GM21528 (cell line): ENCODE measurements at regions not wholly inside any gene's neighbourhood (a gene's known extent, or its start where the extent isn't known, plus 50 kb on each side); places are given as distances from the start of the nearest gene placed in this dataset.

Experiments used
- ATAC-seq: cut with Tn5 transposase; IDR thresholded peaks from one replicate; pipeline ENCODE4 v1.9.1; 2021; ENCODE audit warnings: mild to moderate bottlenecking, moderate library complexity; ENCODE audit not compliant: unreplicated experiment, low FRiP score

DNA sequence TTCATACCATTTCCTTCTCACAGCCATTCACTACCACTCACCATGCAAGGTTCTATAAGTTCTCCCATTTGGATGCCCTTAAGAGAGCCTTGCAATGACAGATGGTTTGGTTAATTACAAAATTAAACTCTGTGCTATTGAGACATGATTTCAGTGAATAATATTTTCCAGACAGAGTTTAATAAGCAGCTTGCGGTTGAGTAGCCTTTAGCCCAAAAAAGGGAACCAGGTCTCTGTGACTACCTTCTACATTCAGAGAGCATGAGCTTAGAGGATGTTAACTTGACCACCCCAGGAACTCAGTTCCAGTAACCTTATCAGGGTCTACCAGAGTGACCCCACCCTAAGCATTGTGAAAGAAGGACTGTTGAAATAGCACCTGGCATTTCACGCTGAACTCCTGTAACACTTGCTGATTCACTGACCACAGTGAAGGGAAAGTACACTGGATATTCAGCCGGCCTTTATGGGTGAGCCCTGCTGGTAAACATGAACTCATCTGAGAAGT is 1173.1 kb upstream of the ZEB2 start:
- ATAC-seq, result peak; percentile 96

DNA sequence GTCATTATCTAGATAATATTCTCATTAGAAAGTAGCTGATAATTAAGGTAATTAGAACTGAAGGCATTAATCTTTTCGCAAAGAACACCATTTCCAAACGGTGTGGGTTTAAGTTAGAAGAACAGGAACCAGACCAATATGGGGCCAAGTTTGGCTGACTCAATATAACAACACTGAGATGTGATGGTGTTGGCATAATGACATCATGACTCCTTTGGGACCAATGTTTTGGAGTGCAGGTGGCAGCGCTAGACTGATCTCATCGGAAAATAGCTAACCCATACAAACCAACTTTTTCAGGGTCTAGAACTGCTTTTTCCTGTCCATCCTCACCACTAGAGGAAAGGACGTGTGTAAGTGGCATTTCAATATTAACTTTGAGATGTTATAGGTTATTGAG is 1171.7 kb upstream of the ZEB2 start:
- no peak for ATAC-seq

DNA sequence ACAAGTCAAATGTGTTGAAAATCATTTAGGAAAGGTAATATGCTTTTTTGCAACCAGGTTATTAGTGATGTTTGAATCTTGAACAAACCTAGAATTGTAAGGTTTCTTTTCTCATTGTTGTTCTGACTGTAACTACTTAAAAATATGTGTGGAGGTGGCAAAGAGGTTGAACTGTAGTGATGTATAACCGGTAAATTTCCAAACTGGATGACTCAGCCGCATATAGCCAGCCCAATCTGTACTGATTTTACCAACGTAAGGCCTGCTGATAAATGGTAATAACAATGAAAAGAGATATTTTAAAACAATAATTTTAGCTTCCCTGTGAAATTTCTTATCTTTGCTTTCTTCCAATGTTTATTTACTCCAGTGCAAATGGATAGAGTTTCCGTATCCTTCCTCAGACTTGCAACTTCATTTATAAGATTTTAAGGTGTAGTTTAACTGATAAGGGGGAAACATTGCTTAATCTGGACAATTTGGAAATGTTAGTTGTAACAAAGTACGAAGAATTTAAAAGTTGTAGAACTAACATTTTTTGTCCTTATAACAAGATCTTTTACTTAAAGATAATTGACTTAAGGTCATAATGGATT is 1170.4 kb upstream of the ZEB2 start:
- ATAC-seq, result no peak

DNA sequence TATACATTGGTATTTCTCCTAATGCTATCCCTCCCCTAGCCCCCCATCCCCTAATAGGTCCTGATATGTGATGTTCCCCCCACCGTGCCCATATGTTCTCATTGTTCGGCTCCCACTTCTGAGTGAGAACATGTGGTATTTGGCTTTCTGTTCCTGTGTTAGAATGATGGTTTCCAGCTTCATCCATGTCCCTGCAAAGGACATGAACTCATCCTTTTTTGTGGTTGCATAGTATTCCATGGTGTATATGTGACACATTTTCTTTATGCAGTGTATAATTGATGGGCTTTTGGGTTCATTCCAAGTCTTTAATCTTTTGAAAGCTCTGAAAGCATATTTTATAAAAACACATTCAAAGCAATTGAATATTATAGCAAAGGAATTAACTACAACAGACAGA is 1169.4 kb upstream of the ZEB2 start:
- ATAC-seq, result no peak

DNA sequence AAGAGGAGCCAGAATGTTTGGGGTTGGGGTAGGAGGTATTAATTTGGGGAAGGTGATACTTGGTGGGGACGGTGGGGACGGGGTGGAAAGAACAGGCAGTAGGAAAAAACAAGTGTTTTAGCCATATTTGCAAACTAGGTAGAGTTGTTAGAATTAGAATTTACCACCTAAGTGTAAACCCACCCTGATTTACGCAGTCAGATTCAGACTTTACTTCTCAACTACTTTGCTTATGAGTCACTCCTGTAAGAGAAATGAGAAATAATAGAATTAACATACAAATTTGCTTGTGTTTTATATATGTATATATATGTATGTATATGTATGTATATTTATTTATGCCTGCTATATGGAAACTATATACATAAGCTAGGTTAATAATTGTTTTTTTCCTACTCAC is 1168.2 kb upstream of the ZEB2 start:
- no peak for ATAC-seq

DNA sequence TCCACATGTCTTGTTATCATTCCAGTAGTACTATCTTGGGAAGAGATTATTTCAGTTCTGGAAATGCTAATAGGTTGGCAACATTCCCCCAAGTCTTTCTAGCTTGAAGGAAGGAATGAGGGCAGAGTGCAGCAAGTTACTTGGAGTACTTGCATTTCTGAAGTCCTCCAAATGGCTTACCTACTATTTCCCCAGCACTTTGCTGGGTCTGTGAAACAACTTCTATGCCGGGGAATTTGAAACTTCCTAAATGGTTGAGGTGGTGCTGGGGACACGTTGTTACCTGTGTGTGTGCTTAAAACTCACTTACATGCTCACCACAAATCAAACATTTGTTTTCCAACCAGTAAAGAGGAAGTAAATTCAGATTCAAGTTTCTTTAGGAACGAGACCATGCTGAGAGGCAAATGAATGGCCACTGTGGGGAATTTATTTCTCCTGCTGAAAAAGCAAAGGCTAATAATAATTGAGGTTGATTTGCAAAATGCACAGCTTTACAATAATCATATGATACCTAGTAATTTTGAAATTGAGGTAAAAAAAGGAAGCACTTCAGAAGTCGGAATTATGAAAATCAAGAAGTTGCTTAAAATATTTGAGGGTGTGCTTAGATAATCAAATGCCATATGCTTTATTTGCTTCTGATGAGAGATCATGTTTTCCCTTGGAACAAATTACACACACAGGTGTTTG is 1167.7 kb upstream of the ZEB2 start:
- no peak for ATAC-seq

DNA sequence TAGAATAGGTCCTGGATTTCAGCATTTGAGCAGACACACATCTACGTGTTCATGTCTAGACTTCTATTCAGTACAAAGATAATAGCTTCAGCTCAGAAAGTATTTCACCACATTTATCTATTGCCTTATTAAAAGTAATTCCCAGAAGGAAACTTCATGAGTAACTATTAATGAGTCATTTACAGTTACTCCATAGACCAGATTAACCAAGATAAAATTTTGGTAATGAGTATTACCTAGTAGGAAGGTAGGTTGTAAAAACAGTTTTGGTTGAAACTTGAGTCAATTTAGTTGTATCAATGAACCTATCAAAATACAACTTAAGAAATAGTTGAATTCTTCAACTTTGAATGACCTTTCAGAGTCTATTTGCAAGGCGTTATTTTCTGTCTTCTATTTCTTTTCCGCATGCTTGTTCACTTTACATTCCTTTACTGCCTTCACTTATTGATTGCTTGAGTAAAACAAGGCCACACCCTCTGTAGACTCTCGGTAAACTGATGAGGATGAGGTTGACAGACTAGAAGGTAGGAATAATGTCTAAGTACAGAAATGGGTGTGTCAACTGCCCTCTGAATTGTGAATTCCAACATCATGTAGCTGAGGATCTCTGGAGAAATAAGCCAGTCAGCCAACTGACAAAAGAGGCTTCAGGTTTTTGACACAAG is 1165.6 kb upstream of the ZEB2 start:
- no peak for ATAC-seq

DNA sequence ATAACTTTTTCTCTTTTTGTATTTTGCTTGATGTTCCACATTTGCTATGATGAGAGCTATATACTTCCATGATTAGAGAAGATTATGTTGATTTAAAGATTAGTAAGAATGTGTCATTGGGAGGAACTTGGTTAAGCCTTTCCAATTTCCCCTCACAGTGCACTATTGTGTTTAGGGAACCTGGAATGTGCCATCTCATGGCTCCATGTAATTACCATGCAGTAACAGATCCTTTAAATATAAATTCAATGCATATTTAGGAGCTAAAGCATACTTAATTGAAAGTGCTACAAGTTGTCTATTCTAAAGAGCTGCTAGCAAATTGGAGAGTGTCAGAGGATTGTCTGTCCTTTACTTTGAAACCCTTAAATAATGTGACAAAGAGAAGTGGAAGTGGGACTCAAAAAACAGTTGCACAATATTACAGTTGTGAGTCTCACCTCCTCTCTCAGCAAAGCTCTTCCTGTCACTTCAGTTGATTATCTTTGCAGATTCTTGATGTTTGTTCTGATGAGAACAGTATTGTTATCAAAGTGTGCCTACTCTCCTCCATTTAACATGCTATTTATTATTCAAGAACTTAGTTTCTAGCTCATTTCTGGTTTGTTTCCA is 1162.7 kb upstream of the ZEB2 start:
- no peak for ATAC-seq

DNA sequence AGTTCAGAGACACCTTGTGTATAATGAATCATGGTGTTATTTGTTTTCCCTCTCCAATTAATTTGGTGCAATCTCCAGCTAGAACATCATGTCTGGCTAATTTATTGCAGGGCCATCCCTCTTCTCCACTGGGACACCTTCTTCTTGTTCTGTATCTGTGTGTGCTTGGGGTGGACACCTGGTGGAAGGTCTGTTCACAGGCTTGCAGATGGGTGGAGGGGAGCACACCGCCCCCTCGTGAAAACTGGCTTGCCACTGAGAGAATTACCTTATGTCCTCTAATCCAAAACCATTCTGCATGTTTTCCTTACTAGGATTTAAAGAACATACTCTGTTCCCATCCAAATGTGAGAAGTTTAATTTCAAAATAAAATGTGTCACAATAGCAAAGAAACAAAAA is 1160.4 kb upstream of the ZEB2 start:
- ATAC-seq, result no peak

DNA sequence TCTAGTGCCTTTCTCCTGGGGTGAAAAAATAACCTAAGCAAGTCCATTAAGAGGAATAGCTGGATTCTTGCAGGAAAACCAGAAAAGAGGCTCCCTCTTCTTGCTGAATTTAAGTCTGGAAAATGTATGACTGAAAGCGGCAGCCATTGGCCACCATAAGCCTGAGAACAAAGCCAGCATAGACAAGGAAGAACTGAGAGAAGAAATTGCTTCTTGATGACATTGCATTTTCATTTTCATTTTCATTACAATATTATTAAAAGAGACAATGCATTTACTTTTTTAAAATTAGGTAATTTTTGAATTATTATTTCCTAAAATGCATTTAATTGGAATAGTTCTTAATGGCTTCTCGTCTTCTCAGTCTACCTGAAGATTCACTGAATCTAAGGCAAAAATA is 1157.5 kb upstream of the ZEB2 start:
- ATAC-seq, result no peak

DNA sequence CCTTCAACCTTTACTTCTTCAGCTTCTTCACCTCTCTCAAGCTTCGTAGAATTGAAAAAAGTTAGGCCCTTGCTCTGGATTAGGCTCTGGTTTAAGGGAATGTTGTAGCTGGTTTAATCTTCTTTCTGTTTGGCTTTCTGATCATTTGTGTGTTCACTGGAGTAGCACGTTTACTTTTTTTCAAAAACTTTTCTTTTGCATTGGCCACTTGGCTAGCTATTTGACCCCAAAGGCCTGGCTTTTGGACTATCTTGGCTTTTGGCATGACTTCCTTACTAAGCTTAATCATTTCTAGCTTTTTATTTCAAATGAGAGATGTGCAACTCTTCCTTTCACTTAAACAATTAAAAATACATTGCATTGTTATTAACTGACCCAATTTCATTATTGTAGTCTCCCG is 1154.8 kb upstream of the ZEB2 start:
- no peak for ATAC-seq

DNA sequence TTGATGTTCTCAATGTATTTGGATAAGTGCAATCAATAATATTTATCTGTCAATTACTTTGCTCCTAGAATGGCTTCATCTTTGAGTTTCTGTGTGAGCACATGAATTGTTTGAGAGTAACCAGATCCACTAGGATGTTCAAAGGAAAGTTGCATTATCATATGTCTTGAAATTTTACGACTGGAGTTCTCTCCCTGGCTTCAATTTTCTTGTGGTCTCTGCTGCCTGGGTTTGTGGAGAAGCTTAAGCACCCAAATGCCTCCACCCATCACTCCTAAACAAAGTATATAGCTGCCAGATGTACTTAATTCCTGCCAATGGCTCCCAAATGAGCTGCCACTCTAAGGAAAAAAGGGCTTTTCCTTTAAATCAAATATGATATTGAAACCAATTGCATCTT is 1149.4 kb upstream of the ZEB2 start:
- ATAC-seq, result no peak

DNA sequence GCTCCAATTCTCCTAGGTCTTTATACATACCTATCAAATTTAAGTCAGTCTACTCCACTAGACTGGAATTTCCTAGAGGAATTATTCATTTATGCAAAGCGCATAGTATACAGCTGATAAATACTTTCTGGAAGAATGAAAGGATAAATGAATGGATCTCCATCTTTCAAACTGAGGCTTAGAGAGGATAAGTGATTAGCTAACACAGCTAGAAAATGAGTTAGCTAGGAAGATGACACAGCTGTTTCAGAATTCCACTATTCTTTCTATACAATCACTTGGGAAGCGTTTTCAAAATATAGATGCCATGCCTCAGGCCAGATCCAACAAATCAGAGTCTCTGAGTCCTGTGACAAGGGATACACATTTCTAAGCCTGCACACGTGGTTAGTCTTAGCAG is 1146.6 kb upstream of the ZEB2 start:
- ATAC-seq, result no peak

DNA sequence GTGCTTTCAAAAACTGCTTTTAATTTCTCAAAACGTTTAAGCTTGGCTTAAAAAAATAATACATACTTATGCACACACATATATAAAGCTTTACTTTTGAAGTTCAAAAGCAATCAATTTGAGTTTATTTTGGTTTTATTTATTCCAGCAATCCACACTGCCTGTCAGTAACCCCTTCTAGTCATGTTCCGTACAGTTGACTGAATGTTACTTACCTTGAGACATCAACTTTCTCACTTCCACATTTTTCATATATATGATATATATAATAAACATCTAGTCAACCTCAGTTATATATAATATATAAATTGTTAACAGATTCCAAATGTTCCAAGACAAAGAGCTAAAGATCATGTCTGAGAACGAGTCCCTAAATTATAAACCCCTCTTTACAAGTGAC is 1137.3 kb upstream of the ZEB2 start:
- no peak for ATAC-seq

DNA sequence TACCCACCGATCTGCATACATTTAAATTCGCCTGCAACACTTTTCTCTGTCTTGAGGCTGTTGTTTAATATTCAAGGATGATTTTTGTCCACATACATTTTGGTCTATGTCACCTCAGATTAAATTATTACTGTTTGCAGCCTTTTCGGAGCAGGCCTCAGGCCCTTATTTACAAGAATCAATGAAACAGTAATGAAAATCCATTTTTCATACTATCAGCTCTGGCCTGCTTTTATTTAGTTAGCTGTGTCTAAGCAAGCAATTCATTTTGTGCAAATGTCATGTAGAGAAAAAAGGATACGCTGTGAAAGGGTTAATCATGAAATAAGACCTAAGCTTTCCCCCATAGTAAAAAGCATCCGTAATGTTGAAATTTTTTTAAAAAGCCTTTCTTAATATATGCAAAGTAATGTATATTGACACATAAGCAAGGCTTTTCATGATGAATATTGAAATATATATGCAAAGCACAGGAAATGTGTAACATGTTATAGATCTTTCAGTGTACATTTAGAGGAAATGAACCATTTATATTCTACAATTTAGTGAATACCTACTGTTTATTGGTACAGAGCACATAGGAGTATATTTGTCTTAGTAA is 1135.3 kb upstream of the ZEB2 start:
- no peak for ATAC-seq

DNA sequence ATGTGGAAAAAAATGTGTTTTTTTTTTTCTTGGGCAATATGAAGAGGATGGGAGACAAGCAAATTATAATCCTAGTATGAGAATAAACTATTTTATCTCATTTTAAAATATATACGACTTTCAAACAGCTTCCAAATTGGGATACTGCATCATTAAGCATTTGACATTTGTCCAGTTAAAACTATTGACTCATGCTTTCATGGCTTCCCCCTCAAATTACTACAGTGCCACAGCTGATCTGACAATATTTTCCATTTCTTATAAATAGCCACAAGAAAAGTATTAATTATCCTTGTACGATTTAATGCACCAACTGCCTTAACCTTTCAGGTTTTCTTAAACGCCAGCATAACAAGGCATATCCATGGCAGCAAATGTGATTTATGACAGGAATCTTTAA is 1134.8 kb upstream of the ZEB2 start:
- no peak for ATAC-seq

DNA sequence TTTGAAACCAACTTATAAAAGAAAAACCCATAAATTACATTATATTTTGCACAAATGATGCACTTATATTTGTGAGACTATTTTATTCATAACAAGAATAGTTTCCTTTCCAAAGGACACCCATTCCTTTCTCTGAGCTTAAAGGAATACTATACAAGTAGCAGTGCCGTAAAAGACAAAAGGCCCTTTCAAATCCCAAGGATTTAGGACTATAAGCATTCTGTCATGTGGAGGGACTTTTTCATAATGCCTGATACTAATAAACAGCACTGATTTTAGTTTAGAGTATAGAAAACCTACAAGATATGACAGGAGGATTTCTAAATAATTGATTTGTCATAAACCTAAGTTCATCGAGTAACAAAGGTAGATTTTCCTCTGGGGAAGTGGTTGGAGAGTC is 1134.2 kb upstream of the ZEB2 start:
- no peak for ATAC-seq

DNA sequence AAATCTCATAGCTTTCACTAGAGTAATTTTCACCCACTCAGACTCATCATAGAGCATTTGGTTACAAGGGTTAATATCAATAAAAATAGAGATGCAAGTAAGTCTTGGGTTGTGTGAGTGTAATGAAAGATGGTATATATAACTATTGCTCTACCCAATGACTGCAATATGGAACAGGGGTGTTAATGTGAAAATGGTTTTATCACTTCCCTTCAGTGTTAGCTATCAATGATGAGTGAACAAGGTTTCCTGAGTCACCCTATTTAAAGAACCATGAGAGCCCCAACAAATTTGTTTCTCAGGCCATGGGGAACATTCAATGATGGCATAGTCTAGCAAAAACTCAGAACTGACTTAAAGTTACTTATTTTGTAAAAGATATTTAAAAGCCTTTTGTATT is 1133.6 kb upstream of the ZEB2 start:
- ATAC-seq, result no peak

DNA sequence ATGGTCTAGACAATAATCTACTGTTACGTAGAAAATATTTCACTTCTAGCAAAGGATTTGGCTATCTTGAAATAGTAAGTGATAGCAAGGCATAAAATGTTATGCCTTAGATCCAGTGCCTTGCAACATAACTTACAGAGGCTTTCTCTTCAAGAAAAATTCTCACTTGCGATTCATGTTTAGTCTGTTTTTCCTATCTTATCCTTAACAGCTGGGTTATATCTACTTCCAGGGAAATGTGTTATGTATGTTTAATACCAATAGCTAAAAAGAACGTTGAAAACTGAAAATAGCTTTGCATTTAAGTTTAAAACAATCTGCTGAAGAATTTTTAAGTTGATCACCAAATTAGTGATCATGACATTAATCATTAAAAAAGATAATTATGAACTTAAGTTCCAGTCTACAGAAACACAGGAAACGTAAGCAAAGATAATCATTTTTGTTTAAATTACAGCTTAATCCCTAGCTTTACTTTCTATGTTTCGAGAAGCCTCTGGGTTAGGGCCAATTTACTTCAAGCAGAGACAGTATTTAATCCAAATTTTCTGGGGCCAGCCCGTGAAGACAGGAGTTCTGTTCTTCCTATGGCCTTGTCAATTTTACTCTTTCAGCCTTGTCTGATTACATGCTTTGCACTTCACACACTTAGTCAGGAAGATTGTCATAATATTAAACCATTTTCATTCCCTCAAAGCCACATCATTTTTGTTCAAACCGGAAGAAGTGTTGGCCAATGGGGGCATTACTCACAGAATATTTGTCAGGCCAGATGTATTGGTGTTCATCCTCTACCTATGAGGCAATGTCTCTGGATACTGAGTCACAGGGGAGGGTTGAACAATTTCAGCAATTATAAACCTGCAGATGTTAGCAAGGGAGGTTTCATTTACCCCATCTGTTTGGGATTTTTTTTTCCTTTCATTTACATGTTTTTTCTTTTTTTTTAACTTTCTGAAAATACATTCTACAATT is 1132.9 kb upstream of the ZEB2 start:
- ATAC-seq, result no peak

DNA sequence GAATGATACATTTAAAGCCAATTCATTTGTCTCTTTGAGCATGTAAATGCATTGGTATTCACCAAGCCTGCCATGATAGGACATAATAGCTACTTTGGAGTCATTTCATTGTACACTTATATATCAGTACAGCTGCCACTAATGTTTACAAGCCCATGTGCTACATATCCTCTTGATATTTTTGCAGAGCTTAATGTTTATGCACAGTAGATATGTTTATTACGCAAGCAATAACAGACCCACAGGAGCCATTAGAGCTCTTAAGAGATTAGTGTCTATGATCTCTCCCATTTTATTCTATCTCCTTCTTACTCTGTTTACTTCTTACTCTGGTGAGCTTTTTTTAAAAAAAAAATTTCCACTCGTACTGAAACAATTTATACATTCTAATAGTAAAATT is 1132.1 kb upstream of the ZEB2 start:
- no peak for ATAC-seq
